Caco-2 (cell line): ENCODE measurements at regions not wholly inside any gene's neighbourhood (a gene's known extent, or its start where the extent isn't known, plus 50 kb on each side); places are given as distances from the start of the nearest gene placed in this dataset.

ENCODE experiments used
- BruUV-seq: library from RNA; stranded (reverse); fragments of 400-500 nt; replicated peaks from 2 replicates; lab custom pipeline; 2021; lab: Mats Ljungman, UMichigan
- CTCF ChIA-PET: fragments of 300-600 bp; sonication (Branson Sonifier 250); formaldehyde crosslinking; loops from one replicate; lab custom pipeline; 2022; ENCODE audit warnings: antibody characterized with exemption; lab: Charles Lee
- POLR2A ChIA-PET: fragments of 300-600 bp; sonication (Branson Sonifier 250); formaldehyde crosslinking; loops from one replicate; lab custom pipeline; 2022; ENCODE audit warnings: antibody characterized with exemption; lab: Charles Lee
- DNase-seq, 2 experiments: peaks; one replicate each; pipeline versions ENCODE4 v3.0.0 to v3.0.0-alpha.2; 2020 to 2022
- H3K27me3 ChIP-seq: replicated peaks from 2 replicates; pipeline ENCODE4 v1.6.0; 2011; ENCODE audit warnings: low read length; ENCODE audit not compliant: control insufficient read depth, insufficient read depth
- H3K36me3 ChIP-seq: 2 replicates; pipeline ENCODE4 v1.5.1; 2011; ENCODE audit warnings: low read length; ENCODE audit not compliant: control insufficient read depth, insufficient read depth
- H3K4me1 ChIP-seq: fragments of 250-450 bp; sonication (Bioruptor Pico); 2 replicates; pipeline ENCODE4 v1.5.1; 2020; ENCODE audit warnings: mild to moderate bottlenecking
- H3K4me3 ChIP-seq: 2 replicates; pipeline ENCODE4 v1.5.1; 2011; ENCODE audit warnings: low read depth, mild to moderate bottlenecking, control low read depth, low read length
- H3K9me3 ChIP-seq: fragments of 250-450 bp; sonication (Bioruptor Pico); 2 replicates; pipeline ENCODE4 v1.5.1; 2020; ENCODE audit warnings: mild to moderate bottlenecking, moderate library complexity
- H3K27ac Mint-ChIP-seq: one replicate; pipeline ENCODE4 v1.8.0; 2022; ENCODE audit warnings: mixed read lengths; ENCODE audit not compliant: unreplicated experiment
- H3K27me3 Mint-ChIP-seq: one replicate; pipeline ENCODE4 v1.8.0; 2022; ENCODE audit warnings: mixed read lengths; ENCODE audit not compliant: insufficient read depth, unreplicated experiment
- H3K36me3 Mint-ChIP-seq: one replicate; pipeline ENCODE4 v1.8.0; 2022; ENCODE audit warnings: mild to moderate bottlenecking, mixed read lengths; ENCODE audit not compliant: insufficient read depth, unreplicated experiment
- H3K4me1 Mint-ChIP-seq: one replicate; pipeline ENCODE4 v1.8.0; 2022; ENCODE audit warnings: low read depth, mixed read lengths; ENCODE audit not compliant: unreplicated experiment
- H3K4me3 Mint-ChIP-seq: one replicate; pipeline ENCODE4 v1.8.0; 2022; ENCODE audit warnings: mild to moderate bottlenecking, moderate library complexity, mixed read lengths; ENCODE audit not compliant: unreplicated experiment
- H3K9me3 Mint-ChIP-seq: one replicate; pipeline ENCODE4 v1.8.0; 2022; ENCODE audit warnings: mixed read lengths; ENCODE audit not compliant: unreplicated experiment
- intact Hi-C: fragments of 100-400 bp; cut with micrococcal nuclease; formaldehyde crosslinking; loops from one replicate; pipeline ENCODE4 v1.10.0; 2022; ENCODE audit not compliant: unreplicated experiment
- TF ChIP-seq, protein P1 (sequence below), 2 experiments: fragments of 200-600 bp in 1 of 2; IDR thresholded peaks; 1 replicate in 1 of 2; 2 replicates in 1 of 2; pipeline versions ENCODE4 v1.5.1 to v1.8.0; 2011 to 2022; ENCODE audit warnings: antibody characterized with exemption in 1 of 2, control low read depth in 1 of 2, inconsistent platforms in 1 of 2, low read depth in 1 of 2, low read length in 1 of 2, mild to moderate bottlenecking in 1 of 2, moderate library complexity in 1 of 2; ENCODE audit not compliant: insufficient read depth in 1 of 2, severe bottlenecking in 1 of 2, unreplicated experiment in 1 of 2

DNA sequence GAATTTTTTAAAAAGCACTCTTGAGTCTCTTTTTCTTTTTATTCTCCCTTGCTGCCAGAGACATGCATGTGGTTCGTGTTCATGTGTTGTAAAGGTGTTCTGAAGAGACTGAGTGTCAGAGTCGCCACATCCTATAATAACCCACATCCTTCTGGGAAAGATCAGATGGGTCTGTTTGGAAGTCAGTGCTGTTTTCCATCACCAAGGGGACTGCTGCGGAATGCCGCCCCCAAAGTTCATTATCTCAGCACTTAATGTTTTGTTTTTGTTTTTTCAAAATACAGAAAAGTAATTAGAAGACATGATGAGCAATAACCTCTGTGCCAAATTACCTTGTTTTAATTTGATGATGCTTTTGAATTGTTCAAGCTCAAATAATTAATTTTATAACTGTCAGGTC is 56.9 kb upstream of the EIF3M start:
- POLR2A ChIA-PET, result no interaction called here
- Mint-ChIP-seq H3K4me1 (no peaks in the 10 kb centered on the region), H3K4me3 (no peak overlapping the region), H3K27ac (no peak overlapping the region), H3K9me3 (no peaks in the 10 kb centered on the region), H3K27me3 (no peaks in the 10 kb centered on the region), H3K36me3 (no peaks in the 10 kb centered on the region)
- H3K27me3 ChIP-seq, result no peaks in the 10 kb centered on the region
- CTCF ChIA-PET, result no interaction called here
- no peak overlapping the region for H3K4me3 ChIP-seq
- no peaks in the 10 kb centered on the region for H3K4me1 ChIP-seq
- intact Hi-C loops, result no loop called here
- TF ChIP-seq, protein P1, sequence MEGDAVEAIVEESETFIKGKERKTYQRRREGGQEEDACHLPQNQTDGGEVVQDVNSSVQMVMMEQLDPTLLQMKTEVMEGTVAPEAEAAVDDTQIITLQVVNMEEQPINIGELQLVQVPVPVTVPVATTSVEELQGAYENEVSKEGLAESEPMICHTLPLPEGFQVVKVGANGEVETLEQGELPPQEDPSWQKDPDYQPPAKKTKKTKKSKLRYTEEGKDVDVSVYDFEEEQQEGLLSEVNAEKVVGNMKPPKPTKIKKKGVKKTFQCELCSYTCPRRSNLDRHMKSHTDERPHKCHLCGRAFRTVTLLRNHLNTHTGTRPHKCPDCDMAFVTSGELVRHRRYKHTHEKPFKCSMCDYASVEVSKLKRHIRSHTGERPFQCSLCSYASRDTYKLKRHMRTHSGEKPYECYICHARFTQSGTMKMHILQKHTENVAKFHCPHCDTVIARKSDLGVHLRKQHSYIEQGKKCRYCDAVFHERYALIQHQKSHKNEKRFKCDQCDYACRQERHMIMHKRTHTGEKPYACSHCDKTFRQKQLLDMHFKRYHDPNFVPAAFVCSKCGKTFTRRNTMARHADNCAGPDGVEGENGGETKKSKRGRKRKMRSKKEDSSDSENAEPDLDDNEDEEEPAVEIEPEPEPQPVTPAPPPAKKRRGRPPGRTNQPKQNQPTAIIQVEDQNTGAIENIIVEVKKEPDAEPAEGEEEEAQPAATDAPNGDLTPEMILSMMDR (IDR thresholded peaks at IDR 0.05; ENCODE audit: insufficient read depth in 1 of 2, low read depth in 1 of 2, low read length in 1 of 2, severe bottlenecking in 1 of 2, unreplicated experiment in 1 of 2), result no peak
- no peaks in the 10 kb centered on the region for H3K36me3 ChIP-seq
- BruUV-seq, result no TSS peak
- no peak for DNase-seq
- no peaks in the 10 kb centered on the region for H3K9me3 ChIP-seq

DNA sequence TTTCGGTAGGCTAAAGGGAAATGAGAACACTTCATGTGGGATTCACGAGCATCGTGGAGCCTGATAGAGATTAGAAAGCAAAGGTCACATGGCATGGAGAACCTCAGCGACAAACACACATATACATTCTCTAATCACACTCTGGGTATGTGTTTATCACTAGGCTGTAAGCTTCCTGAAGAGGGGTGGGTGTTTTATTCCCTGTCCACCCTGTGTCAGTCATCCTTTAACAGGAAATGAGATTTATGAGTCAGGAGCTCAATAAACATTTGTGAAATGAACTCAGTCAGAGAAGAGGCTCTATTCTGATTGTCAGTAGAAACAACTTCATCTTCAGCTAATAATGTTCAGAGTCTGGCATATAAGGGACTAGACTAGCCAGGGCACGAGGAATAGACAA is 71.7 kb upstream of the EIF3M start:
- ChIA-PET CTCF (no interaction called here), POLR2A (no interaction called here)
- H3K36me3 ChIP-seq, result no peaks in the 10 kb centered on the region
- Mint-ChIP-seq H3K9me3 (peaks cover 5% of the 10 kb centered on the region), H3K27ac (no peak overlapping the region), H3K4me3 (no peak overlapping the region), H3K36me3 (no peaks in the 10 kb centered on the region), H3K4me1 (no peaks in the 10 kb centered on the region), H3K27me3 (peaks cover 6% of the 10 kb centered on the region)
- DNase-seq, result no peak
- no peaks in the 10 kb centered on the region for H3K27me3 ChIP-seq
- BruUV-seq, result no TSS peak
- H3K4me1 ChIP-seq, result no peaks in the 10 kb centered on the region
- TF ChIP-seq, protein P1 (IDR thresholded peaks at IDR 0.05; ENCODE audit: insufficient read depth in 1 of 2, low read depth in 1 of 2, low read length in 1 of 2, severe bottlenecking in 1 of 2, unreplicated experiment in 1 of 2), result no peak
- intact Hi-C loops, result no loop called here
- H3K9me3 ChIP-seq, result no peaks in the 10 kb centered on the region
- H3K4me3 ChIP-seq, result no peak overlapping the region

DNA sequence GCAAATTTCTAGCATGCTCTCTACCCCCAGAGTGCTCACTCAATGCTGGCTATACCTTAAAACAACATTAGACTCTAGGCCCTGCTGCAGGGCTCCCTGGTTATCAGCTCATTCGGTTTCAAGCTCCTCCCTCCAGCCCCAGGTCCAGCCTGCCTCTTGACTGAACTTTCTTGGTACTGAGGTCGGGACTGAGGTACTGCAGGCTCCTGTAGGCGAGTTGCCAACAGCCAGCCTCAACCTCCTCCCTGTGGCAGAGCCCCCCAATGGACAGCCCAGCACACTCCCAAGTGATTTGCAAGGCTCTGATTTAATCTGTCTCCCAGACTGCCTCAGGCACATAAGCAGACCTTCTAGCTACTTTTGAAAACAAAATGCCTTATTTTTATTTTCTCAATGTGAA is 73.6 kb upstream of the EIF3M start:
- CTCF ChIA-PET, result no interaction called here
- Mint-ChIP-seq H3K36me3 (no peaks in the 10 kb centered on the region), H3K9me3 (no peaks in the 10 kb centered on the region), H3K4me3 (no peak overlapping the region), H3K4me1 (no peaks in the 10 kb centered on the region), H3K27ac (no peak overlapping the region), H3K27me3 (peaks cover 3% of the 10 kb centered on the region)
- no peak overlapping the region for H3K4me3 ChIP-seq
- TF ChIP-seq, protein P1 (IDR thresholded peaks at IDR 0.05; ENCODE audit: insufficient read depth in 1 of 2, low read depth in 1 of 2, low read length in 1 of 2, severe bottlenecking in 1 of 2, unreplicated experiment in 1 of 2), result no peak
- no TSS peak for BruUV-seq
- intact Hi-C loops, result no loop called here
- no peaks in the 10 kb centered on the region for H3K4me1 ChIP-seq
- POLR2A ChIA-PET, result no interaction called here
- H3K9me3 ChIP-seq, result no peaks in the 10 kb centered on the region
- DNase-seq, result no peak
- H3K36me3 ChIP-seq, result no peaks in the 10 kb centered on the region
- H3K27me3 ChIP-seq, result no peaks in the 10 kb centered on the region
